Immature natural killer cell (primary cell): ENCODE measurements at regions not wholly inside any gene's neighbourhood (a gene's known extent, or its start where the extent isn't known, plus 50 kb on each side); places are given as distances from the start of the nearest gene placed in this dataset.

ENCODE experiments used
- DNase-seq, 3 donors: peaks; one replicate each; pipeline ENCODE4 v3.0.0; 2022; ENCODE audit warnings: mixed read lengths in 1 of 3
- H3K27ac Mint-ChIP-seq, 6 donors: one replicate each; pipeline ENCODE4 v1.8.0; 2020; ENCODE audit warnings: mixed read lengths in 6 of 6, mild to moderate bottlenecking in 5 of 6, inconsistent platforms in 4 of 6, moderate library complexity in 3 of 6
- H3K27me3 Mint-ChIP-seq, 3 donors: one replicate each; pipeline ENCODE4 v1.8.0; 2020 to 2021; ENCODE audit warnings: low read depth in 3 of 3, mild to moderate bottlenecking in 3 of 3, mixed read lengths in 3 of 3, moderate library complexity in 3 of 3, inconsistent platforms in 1 of 3
- H3K36me3 Mint-ChIP-seq, 3 donors: one replicate each; pipeline ENCODE4 v1.8.0; 2020; ENCODE audit warnings: mixed read lengths in 3 of 3, inconsistent platforms in 2 of 3, mild to moderate bottlenecking in 2 of 3
- H3K4me1 Mint-ChIP-seq, 2 donors: one replicate each; pipeline ENCODE4 v1.8.0; 2020; ENCODE audit warnings: inconsistent platforms in 2 of 2, mild to moderate bottlenecking in 2 of 2, mixed read lengths in 2 of 2, moderate library complexity in 1 of 2
- H3K4me3 Mint-ChIP-seq, 5 donors: one replicate each; pipeline ENCODE4 v1.8.0; 2020; ENCODE audit warnings: mild to moderate bottlenecking in 5 of 5, mixed read lengths in 5 of 5, inconsistent platforms in 3 of 5, moderate library complexity in 3 of 5
- H3K9me3 Mint-ChIP-seq, 6 donors: one replicate each; pipeline ENCODE4 v1.8.0; 2020; ENCODE audit warnings: mild to moderate bottlenecking in 6 of 6, mixed read lengths in 6 of 6, inconsistent platforms in 4 of 6, moderate library complexity in 3 of 6

DNA sequence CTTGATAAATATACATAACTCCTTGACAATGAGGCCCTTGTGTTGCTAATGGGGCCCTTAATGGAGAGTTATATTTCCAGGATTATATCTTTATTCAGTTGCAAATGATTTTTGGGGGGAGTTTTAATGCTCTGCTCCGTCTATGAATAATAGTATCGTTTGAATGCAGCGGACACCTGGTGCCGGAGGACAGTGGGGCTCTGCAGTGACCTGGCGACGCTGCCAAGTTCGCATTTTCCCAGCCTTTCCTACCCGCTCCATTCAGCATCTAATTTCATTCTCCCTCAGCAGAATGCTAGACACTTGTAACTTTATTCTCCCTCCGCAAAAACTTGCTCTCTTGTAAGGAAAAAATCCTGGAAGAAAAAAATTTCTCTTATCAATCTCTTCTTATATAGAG is 257.6 kb upstream of the SALL3 start:
- peaks cover 0 to 12% (median 4%) of the 10 kb centered on the region in 3 donors for H3K27me3 Mint-ChIP-seq
- H3K4me3 Mint-ChIP-seq, result no peak overlapping the region
- no peaks in the 10 kb centered on the region for H3K4me1 Mint-ChIP-seq
- peaks cover 0 to 2% (median 0%) of the 10 kb centered on the region in 6 donors for H3K9me3 Mint-ChIP-seq
- H3K27ac Mint-ChIP-seq, result no peak overlapping the region
- no peaks in the 10 kb centered on the region for H3K36me3 Mint-ChIP-seq
- no peak for DNase-seq

DNA sequence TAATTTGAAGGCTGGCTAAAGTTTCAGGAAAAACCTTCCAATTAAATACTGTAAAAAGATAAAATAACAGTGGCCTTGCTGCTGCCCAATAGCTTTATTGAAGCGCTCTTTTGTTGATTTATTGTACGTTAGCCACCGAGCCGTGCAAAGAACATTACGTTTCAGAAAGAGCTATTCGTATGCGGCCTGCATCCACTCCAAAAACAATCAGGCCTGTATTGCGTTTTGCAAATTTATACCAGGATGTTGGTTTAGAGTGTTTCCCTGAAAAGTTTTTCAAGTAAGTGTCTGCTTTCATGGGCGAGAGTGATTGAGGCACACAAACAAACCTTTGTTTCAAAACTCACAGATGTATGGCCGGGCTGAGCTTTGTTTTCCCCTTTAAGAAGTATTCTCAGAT is 257.2 kb upstream of the SALL3 start:
- no peak for DNase-seq
- no peaks in the 10 kb centered on the region for H3K36me3 Mint-ChIP-seq

GRCh38 chr18:78722929-78723710 is 256.5 kb upstream of the SALL3 start:
- DNase-seq, result no peak
- Mint-ChIP-seq H3K27ac (no peak overlapping the region), H3K36me3 (no peaks in the 10 kb centered on the region), H3K27me3 (peaks cover 0 to 14% (median 4%) of the 10 kb centered on the region in 3 donors), H3K4me1 (no peaks in the 10 kb centered on the region), H3K9me3 (peaks cover 0 to 2% (median 0%) of the 10 kb centered on the region in 6 donors), H3K4me3 (no peak overlapping the region)

More for the DNA sequence above, 257.2 kb upstream of the SALL3 start:
- Mint-ChIP-seq H3K27me3 (peaks cover 0 to 14% (median 4%) of the 10 kb centered on the region in 3 donors), H3K4me3 (no peak overlapping the region), H3K27ac (no peak overlapping the region), H3K4me1 (no peaks in the 10 kb centered on the region), H3K9me3 (peaks cover 0 to 2% (median 0%) of the 10 kb centered on the region in 6 donors)

DNA sequence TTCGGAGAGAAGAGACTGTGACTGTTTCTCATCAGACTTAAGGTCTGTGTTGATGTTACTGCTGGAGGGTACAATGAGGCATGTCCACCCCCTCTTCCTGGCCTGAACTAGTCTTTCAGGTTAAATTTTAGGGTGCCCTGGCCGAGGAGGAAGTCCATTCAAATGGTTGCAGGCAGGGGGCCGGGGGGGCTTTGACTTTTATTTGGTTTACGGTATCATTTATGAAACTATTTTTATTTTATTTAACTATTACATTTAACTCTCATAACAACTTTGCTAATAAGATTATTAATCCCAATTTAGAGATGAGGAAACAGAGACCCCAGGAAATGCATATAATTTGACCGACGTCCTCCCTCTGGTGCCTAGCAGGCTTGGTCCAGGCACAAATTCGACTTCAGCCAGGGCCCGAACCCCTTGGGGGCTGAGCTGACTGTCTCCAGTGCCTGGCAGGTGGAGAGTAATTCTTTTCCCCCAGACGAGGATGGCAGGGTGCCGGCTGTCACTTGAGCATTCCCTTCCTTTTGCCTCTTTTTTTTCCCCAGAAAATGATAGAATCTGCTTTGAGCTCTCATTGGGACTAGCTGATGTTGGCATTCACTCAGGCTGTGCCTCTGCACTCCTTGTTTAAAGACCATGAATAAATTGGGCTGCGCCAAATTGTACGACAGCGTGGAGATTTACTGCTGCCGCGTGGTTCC is 255.3 kb upstream of the SALL3 start:
- no peaks in the 10 kb centered on the region for H3K9me3 Mint-ChIP-seq
- H3K27me3 Mint-ChIP-seq, result peaks cover 0 to 15% (median 3%) of the 10 kb centered on the region in 3 donors
- no peak for DNase-seq
- no peak overlapping the region for H3K27ac Mint-ChIP-seq
- no peak overlapping the region for H3K4me3 Mint-ChIP-seq
- H3K36me3 Mint-ChIP-seq, result no peaks in the 10 kb centered on the region
- H3K4me1 Mint-ChIP-seq, result no peaks in the 10 kb centered on the region

DNA sequence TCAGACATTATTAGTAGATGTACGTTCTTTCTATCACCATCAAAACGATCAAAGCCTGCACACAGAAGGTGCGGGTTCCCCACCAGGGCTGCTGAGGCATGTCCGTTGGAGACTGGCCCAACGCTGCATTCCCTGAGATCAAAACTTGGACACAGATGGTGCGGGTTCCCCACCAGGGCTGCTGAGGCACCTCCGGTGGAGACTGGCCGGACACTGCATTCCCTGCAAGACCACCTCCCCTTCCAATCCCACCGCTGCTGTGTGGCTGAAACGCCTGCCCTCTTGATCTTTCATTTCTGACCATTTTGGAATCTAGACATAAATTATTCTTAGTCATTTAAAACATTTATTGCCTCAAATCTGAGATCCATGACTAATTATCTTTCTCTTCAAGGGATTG is 254.2 kb upstream of the SALL3 start:
- H3K27me3 Mint-ChIP-seq, result peaks cover 0 to 15% (median 3%) of the 10 kb centered on the region in 3 donors
- no peaks in the 10 kb centered on the region for H3K36me3 Mint-ChIP-seq
- H3K27ac Mint-ChIP-seq, result no peak overlapping the region
- H3K4me3 Mint-ChIP-seq, result no peak overlapping the region
- DNase-seq, result no peak
- no peaks in the 10 kb centered on the region for H3K9me3 Mint-ChIP-seq
- H3K4me1 Mint-ChIP-seq, result no peaks in the 10 kb centered on the region

DNA sequence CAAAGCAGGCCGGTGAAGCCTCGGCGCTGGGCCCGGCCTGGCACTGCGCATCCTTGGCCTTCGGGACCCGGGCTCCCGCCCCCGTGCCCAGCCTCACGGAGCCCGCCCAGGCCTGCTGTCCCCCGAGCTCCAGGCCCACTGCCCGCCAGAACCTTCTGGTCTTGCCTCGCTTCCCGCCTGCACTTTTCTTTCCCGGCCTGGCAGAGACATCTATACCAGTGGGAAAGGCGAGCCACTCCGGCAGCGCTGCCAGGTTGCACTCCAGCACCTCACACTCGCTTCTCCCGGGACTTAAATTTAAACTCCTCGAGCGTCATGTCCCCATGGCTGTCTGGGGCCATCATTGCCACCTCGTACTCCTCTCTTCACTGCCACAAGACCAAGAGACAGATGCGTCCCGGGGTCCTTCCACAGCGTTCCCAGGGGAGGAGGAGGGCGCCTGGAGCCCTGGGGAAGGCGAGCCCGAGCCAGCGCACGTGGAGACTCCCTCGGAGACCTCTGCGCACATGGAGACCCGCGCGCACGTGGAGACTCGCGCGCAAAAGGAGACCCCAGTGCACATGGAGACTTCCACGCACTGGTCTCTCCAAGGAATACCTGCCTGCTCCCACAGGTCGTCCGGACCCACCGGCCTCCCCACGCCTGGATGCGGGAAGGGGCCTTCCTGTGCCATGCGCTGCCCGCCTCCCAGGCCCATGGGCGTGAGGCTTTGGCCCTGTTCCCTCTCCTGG is 253.1 kb upstream of the SALL3 start:
- peaks cover 0 to 15% (median 3%) of the 10 kb centered on the region in 3 donors for H3K27me3 Mint-ChIP-seq
- no peak overlapping the region for H3K4me3 Mint-ChIP-seq
- H3K36me3 Mint-ChIP-seq, result no peaks in the 10 kb centered on the region
- no peak for DNase-seq
- no peaks in the 10 kb centered on the region for H3K9me3 Mint-ChIP-seq
- H3K27ac Mint-ChIP-seq, result no peak overlapping the region
- H3K4me1 Mint-ChIP-seq, result no peaks in the 10 kb centered on the region

DNA sequence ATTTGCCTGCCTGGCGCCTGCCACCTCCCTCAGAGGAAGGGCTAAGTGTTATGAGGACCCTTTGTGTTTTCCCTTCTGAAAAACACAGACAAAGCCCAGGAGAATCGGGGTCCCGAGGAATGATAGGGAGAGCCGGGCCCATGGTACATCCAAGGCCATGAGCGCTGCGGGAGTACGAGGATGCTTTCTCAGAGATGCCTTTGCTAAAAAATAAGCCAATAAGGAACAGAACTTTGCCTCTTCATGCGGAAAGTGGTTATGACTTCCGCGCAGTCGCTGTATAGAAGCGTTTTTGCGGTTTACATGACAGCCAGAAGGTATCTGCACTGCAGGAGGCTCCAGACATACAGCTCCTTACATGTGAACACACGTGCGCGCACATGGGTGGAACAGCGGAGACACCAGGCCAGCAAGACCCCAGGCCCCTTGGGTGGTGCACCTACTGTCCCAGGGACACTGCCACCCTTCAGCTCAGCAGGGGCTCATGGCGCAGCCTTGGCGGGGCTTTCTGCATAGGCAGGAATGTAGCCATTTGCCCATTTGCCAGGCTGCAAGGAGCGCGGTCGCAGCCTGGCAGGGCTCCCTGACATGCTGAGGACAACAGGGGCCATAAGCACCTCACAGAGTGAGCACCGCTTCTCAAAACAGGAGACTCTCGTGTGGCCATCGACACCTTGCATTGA is 252.4 kb upstream of the SALL3 start:
- no peaks in the 10 kb centered on the region for H3K4me1 Mint-ChIP-seq
- no peak overlapping the region for H3K4me3 Mint-ChIP-seq
- DNase-seq, result no peak
- no peak overlapping the region for H3K27ac Mint-ChIP-seq
- no peaks in the 10 kb centered on the region for H3K9me3 Mint-ChIP-seq
- no peaks in the 10 kb centered on the region for H3K36me3 Mint-ChIP-seq
- H3K27me3 Mint-ChIP-seq, result peaks cover 0 to 13% (median 3%) of the 10 kb centered on the region in 3 donors

GRCh38 chr18:78727877-78728783 is 251.5 kb upstream of the SALL3 start:
- H3K4me1 Mint-ChIP-seq, result no peaks in the 10 kb centered on the region
- peaks cover 0 to 13% (median under 1%) of the 10 kb centered on the region in 3 donors for H3K27me3 Mint-ChIP-seq
- no peak overlapping the region for H3K4me3 Mint-ChIP-seq
- H3K9me3 Mint-ChIP-seq, result no peaks in the 10 kb centered on the region
- no peak for DNase-seq
- H3K27ac Mint-ChIP-seq, result no peak overlapping the region
- no peaks in the 10 kb centered on the region for H3K36me3 Mint-ChIP-seq

GRCh38 chr18:78728784-78729467 is 250.7 kb upstream of the SALL3 start:
- DNase-seq, result no peak
- Mint-ChIP-seq H3K4me1 (no peaks in the 10 kb centered on the region), H3K4me3 (no peak overlapping the region), H3K27me3 (peaks cover 0 to 10% (median 0%) of the 10 kb centered on the region in 3 donors), H3K27ac (no peak overlapping the region), H3K9me3 (no peaks in the 10 kb centered on the region), H3K36me3 (no peaks in the 10 kb centered on the region)

DNA sequence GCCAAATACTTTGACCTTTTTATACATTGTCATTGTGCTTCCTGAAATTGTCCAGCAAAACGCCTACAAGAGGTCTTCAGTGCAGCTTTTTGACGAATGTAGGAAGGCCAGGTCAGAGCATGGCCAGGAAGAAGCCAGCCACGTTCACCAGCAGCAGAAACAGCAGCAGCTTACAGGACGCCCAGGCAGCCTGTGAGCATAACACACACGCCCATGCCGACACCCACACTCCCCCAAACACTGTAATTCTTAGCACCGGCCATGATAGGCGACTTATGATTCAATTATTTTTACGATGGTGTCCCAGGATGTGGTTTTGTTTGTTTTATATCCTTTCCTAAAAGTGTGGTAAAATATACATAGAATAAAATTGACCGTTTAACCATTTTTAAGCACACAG is 249.1 kb upstream of the SALL3 start:
- H3K4me1 Mint-ChIP-seq, result no peaks in the 10 kb centered on the region
- no peak overlapping the region for H3K27ac Mint-ChIP-seq
- H3K4me3 Mint-ChIP-seq, result no peak overlapping the region
- DNase-seq, result no peak
- H3K27me3 Mint-ChIP-seq, result peaks cover 0 to 5% (median 0%) of the 10 kb centered on the region in 3 donors
- H3K36me3 Mint-ChIP-seq, result no peaks in the 10 kb centered on the region
- no peaks in the 10 kb centered on the region for H3K9me3 Mint-ChIP-seq

GRCh38 chr18:78731016-78731397 is 248.6 kb upstream of the SALL3 start:
- no peak overlapping the region for H3K4me3 Mint-ChIP-seq
- no peak overlapping the region for H3K27ac Mint-ChIP-seq
- H3K4me1 Mint-ChIP-seq, result no peaks in the 10 kb centered on the region
- no peaks in the 10 kb centered on the region for H3K9me3 Mint-ChIP-seq
- no peaks in the 10 kb centered on the region for H3K36me3 Mint-ChIP-seq
- no peak for DNase-seq
- peaks cover 0 to 5% (median 0%) of the 10 kb centered on the region in 3 donors for H3K27me3 Mint-ChIP-seq

DNA sequence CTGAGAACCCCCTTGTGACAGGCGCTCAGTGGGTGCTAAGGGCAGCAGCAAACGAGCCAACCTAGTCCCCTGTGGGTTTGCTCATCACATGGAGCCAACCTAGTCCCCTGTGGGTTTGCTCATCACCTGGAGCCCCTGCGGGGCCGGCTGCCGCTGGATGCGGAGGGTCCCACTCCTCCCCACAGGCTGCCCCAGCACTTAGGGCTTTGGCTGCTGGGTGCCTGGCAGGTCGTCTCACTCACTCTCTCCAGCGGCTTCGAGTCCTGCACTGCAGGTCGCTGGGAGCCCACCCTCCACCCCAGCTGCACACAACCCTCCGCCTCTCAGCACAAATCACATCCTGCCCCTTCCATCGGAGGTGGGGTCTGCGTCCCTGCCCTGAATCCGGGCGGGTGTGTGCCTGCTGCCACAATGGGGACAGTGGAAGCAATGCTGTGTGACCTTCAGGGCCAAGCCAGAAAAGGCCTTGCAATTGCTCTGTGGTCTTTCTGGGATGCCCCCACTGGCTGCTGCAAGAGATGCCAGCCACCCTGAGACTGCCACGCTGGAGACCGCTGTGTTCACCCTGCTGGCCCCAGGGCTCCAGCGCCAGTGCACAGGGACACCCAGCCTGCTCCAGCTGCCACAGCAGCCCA is 248.1 kb upstream of the SALL3 start:
- no peak overlapping the region for H3K27ac Mint-ChIP-seq
- H3K4me3 Mint-ChIP-seq, result no peak overlapping the region
- no peaks in the 10 kb centered on the region for H3K4me1 Mint-ChIP-seq
- no peaks in the 10 kb centered on the region for H3K36me3 Mint-ChIP-seq
- no peaks in the 10 kb centered on the region for H3K9me3 Mint-ChIP-seq
- peaks cover 0 to 5% (median 0%) of the 10 kb centered on the region in 3 donors for H3K27me3 Mint-ChIP-seq
- no peak for DNase-seq
